ENCODE measurements at regions not wholly inside any gene's neighbourhood (a gene's known extent, or its start where the extent isn't known, plus 50 kb on each side); places are given as distances from the start of the nearest gene placed in this dataset.

DNA sequence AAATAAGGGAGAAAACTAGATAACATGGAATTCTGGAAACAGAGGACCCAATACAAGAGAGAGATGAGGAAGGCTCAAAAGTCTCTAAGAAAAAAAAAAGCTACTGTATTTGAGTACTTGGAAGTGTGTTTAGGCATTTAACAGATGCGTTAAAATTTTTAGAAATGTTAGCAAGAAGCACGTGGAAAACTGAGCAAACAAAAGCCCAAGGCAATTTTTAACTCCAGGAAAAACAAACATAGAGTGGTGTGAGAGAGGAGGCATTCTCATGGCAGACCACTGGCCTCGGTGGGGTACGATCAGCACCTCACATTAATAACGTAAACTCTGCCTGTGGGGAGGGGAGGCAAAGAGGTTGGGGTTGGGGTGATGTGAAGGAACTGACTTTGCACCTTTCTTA lies 321.4 kb downstream of the GADD45G start:
- H3K4me3 Mint-ChIP-seq: no peak overlapping the region
- intact Hi-C loops (cut with micrococcal nuclease): loop anchor here (5.0 kb wide), 1 partner anchor 41 kb away; no protein-coding TSS in a partner anchor
- H3K9me3 Mint-ChIP-seq: no peaks in the 10 kb centered on the region
- H3K4me1 Mint-ChIP-seq: peaks cover 41% of the 10 kb centered on the region
- H3K27me3 Mint-ChIP-seq: peaks cover 7% of the 10 kb centered on the region
- no peak for DNase-seq
- H3K27ac Mint-ChIP-seq: peak overlapping the region; percentile 61
- H3K36me3 Mint-ChIP-seq (ENCODE audit: low read depth): no peaks in the 10 kb centered on the region

DNA sequence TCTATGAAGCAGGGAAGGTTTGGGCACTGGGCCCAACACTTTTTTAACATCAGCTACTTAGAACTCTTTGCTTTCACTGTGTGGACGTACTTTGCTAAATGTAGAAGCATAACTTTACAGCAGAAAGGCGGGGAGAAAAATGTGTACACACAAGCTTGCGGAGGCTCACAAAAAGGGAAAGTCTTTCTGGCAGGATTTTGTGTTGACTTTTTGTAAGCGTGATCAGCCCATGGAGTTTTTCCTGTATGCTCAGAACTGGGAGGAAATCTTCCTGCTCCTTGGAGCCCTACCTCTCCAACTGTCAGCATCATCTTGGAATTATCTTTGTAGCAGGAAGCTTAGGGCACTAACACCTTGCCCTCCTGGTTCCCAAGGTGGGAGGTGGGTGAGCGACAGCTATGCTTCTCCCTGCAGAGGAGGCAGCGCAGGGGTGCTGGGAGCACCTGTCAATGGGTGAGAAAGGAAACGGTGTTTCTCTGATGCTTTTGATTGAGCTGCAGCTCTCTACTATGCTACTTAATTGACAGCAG lies 321.9 kb downstream of the GADD45G start:
- Mint-ChIP-seq H3K4me1 (peaks cover 41% of the 10 kb centered on the region), H3K4me3 (no peak overlapping the region), H3K27ac (no peak overlapping the region), H3K9me3 (no peaks in the 10 kb centered on the region), H3K27me3 (peaks cover 7% of the 10 kb centered on the region), H3K36me3 (ENCODE audit: low read depth) (no peaks in the 10 kb centered on the region)
- intact Hi-C loops (cut with micrococcal nuclease): loop anchor here (5.0 kb wide), 1 partner anchor 41 kb away; no protein-coding TSS in a partner anchor
- DNase-seq: no peak

DNA sequence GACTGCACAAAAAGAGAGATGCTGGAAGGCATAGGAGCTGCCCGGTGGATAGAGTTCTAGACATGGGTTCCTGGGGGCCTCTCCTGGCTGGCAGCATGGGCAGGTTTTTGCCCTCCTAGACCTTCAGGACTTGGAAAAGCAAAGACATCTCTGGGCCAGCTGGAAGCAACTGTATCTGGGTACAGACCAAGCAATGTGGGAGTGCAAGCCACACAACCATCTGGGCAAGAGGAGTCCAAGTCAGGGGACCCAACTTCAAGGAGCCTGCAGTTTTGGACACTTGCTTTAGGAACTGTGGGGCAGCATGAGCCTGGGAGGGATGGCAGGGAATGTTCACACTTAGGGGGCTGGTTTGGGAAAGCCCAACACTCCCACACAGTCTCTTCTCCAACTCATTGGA lies 323.3 kb downstream of the GADD45G start:
- no peak for DNase-seq
- Mint-ChIP-seq H3K27me3 (peaks cover 12% of the 10 kb centered on the region), H3K4me3 (no peak overlapping the region), H3K4me1 (peaks cover 34% of the 10 kb centered on the region), H3K36me3 (ENCODE audit: low read depth) (no peaks in the 10 kb centered on the region), H3K9me3 (no peaks in the 10 kb centered on the region), H3K27ac (no peak overlapping the region)
- intact Hi-C loops (cut with micrococcal nuclease): loop anchor here (5.0 kb wide), 1 partner anchor 39 kb away; no protein-coding TSS in a partner anchor

DNA sequence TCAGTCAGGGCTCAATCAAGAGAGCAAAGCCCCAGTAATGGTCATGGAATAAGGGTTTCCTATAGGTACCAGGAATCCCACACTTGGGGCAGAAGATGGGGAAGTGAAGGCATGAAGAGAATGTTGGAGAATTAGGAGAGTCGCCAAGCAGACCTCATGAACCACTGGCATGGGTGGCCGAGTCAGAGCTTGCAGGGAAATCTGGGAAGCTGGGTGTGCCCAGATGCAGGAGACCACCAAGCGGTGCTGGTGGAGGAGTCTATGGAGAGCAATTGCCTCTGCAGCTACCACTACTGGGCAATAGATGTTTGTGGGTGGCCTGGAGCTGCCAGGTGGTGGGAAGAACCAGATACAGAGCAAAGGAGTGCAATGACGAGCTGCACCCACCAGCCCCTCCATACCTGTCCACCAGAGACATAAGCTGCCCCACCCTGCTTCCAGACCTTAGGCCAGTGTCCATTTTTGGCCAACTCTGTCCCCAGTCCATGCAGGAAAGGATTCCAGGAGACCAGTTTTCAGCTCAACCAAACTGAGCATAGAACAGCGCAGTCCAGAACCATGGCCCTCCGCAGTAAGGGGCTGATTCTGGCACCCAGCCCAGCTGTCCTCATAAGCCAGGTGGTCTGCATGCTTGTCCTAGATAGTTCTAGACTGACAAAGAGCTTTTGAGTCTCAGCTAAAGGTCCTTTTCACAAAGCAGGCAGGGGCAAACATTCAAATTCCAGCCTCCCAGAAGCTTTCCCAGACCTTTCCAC lies 323.9 kb downstream of the GADD45G start:
- no peaks in the 10 kb centered on the region for H3K9me3 Mint-ChIP-seq
- intact Hi-C loops (cut with micrococcal nuclease): loop anchor here (5.0 kb wide), 1 partner anchor 39 kb away; no protein-coding TSS in a partner anchor
- no peak overlapping the region for H3K27ac Mint-ChIP-seq
- peaks cover 14% of the 10 kb centered on the region for H3K27me3 Mint-ChIP-seq
- H3K4me1 Mint-ChIP-seq: peaks cover 30% of the 10 kb centered on the region
- H3K36me3 Mint-ChIP-seq (ENCODE audit: low read depth): no peaks in the 10 kb centered on the region
- no peak overlapping the region for H3K4me3 Mint-ChIP-seq
- no peak for DNase-seq

DNA sequence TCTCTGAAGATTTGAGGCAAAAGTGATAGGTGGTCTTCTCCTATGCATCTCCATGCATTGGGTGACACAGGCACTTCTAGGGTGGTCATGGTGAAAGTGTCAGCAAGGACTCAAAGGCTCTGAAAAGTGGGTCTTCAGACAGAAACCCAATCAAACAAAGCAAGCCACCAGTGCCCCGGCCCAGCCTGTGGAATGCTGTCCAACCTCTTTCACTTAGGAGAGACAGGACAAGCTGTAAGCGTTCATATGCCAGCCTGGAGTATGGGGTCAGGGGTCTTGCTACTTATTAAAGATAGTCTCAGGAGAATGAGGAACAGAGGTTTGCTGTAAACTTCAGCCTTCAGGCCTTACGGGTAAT lies 324.5 kb downstream of the GADD45G start:
- Mint-ChIP-seq H3K9me3 (no peaks in the 10 kb centered on the region), H3K4me3 (no peak overlapping the region), H3K36me3 (ENCODE audit: low read depth) (no peaks in the 10 kb centered on the region), H3K4me1 (peaks cover 24% of the 10 kb centered on the region), H3K27me3 (peaks cover 14% of the 10 kb centered on the region), H3K27ac (no peak overlapping the region)
- DNase-seq: no peak
- intact Hi-C loops (cut with micrococcal nuclease): loop anchor here (5.0 kb wide), 1 partner anchor 38 kb away; no protein-coding TSS in a partner anchor

DNA sequence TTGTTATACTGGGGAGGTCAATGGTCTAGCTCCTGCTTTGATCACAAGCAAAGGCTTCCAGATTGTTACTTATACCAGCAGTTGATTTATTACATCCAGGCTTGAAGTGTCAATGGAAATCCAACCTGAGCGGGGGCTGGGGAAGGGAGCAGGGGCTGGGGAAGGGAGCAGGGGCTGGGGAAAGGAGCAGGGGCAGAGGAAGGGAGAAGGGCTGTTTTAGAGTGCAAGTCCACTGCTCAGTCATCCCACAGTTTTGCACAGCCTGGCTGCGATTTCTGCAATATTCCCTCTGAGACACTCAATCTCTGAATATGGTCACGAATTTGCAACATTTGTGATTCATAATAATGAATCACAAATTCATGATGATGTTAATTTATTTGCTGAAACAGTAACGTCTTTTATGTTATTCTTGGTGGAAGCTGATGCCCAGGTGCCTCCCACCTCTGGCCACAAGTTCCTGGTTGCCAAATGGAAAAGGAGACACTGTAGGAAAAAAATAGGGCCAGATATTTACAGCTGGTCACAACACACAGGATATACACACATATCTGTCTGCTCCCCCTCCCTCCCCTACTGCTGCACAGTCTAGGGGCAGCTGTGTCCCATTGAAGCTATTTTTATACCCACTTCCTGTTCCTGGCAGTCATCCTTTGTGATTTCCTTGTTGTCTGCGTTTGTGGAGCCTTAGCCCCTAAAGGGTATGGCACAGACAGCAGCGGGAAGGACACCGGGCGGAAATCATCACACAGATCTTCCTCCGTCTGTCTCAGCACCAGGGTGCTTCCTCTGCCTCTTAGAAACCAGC lies 325.1 kb downstream of the GADD45G start:
- no peak overlapping the region for H3K4me3 Mint-ChIP-seq
- intact Hi-C loops (cut with micrococcal nuclease): loop anchor here (5.0 kb wide), 1 partner anchor 37 kb away; no protein-coding TSS in a partner anchor
- no peak overlapping the region for H3K27ac Mint-ChIP-seq
- H3K9me3 Mint-ChIP-seq: no peaks in the 10 kb centered on the region
- H3K36me3 Mint-ChIP-seq (ENCODE audit: low read depth): no peaks in the 10 kb centered on the region
- peaks cover 16% of the 10 kb centered on the region for H3K27me3 Mint-ChIP-seq
- DNase-seq: no peak
- peaks cover 22% of the 10 kb centered on the region for H3K4me1 Mint-ChIP-seq

DNA sequence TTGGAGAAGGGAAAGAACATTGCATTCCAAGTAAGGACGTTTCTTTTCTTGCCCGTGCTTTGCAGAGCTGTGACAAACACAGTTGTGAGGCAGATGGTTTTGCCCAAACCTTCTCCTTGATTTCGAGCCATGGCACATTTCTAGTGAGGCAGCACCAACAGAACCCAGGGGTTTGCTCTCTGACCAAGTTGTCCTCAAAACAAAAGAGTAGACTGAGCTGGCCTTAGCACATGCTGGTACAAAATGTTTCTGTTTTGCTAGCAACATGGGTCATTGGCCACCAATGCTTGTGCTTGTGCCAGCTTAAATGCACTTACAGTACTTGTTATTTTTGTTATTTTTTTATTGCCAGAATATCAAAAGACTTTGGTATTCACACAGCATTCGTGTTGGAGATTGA lies 328.8 kb downstream of the GADD45G start:
- Mint-ChIP-seq H3K9me3 (no peaks in the 10 kb centered on the region), H3K4me1 (peaks cover 12% of the 10 kb centered on the region), H3K36me3 (ENCODE audit: low read depth) (no peaks in the 10 kb centered on the region), H3K27me3 (peaks cover 22% of the 10 kb centered on the region), H3K27ac (no peak overlapping the region), H3K4me3 (no peak overlapping the region)
- intact Hi-C loops (cut with micrococcal nuclease): no loop called here
- no peak for DNase-seq

DNA sequence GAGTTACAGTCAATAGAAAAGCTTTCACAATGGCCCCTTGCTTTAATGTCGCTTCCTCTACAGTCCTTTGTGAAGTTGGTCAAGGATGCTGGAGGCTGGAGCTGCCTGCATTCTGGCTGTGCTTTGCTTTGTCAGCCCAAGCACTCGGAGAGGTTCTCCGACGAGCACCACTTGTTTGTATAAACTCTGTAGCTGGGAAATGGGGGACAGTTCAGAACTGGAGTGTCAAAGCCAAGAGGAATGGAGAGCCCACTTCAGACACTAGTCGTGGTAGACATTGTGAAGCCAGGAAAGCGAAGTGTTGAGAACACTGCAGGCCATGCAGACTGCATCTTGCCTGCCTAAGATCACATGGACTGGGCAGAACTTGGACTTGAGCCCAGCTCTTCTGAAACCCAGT lies 330.3 kb downstream of the GADD45G start:
- H3K4me3 Mint-ChIP-seq: no peak overlapping the region
- H3K36me3 Mint-ChIP-seq (ENCODE audit: low read depth): no peaks in the 10 kb centered on the region
- intact Hi-C loops (cut with micrococcal nuclease): no loop called here
- H3K27ac Mint-ChIP-seq: no peak overlapping the region
- peaks cover 35% of the 10 kb centered on the region for H3K27me3 Mint-ChIP-seq
- DNase-seq: no peak
- H3K4me1 Mint-ChIP-seq: peaks cover 13% of the 10 kb centered on the region
- no peaks in the 10 kb centered on the region for H3K9me3 Mint-ChIP-seq

DNA sequence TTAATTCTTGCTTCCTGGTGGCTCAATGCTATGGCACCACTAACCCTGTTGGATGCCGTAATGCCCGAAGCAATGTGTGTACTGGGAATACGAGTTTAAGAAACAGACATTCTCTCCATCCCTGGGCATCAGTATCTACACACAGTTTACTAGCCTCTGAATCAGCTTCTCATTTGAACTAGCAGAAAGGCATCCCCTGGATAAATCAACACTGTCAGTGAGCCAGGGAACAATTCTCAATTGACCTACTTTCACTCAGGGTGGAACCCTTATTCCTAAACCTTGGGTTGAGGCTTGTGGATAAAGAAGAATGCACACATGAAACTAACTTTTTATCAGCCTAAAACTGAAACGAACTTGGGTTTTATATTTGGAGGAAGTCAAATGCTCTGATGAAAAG lies 331.0 kb downstream of the GADD45G start:
- H3K4me3 Mint-ChIP-seq: no peak overlapping the region
- intact Hi-C loops (cut with micrococcal nuclease): no loop called here
- H3K27me3 Mint-ChIP-seq: peaks cover 35% of the 10 kb centered on the region
- no peak overlapping the region for H3K27ac Mint-ChIP-seq
- peaks cover 8% of the 10 kb centered on the region for H3K4me1 Mint-ChIP-seq
- H3K36me3 Mint-ChIP-seq (ENCODE audit: low read depth): no peaks in the 10 kb centered on the region
- H3K9me3 Mint-ChIP-seq: no peaks in the 10 kb centered on the region
- DNase-seq: no peak

DNA sequence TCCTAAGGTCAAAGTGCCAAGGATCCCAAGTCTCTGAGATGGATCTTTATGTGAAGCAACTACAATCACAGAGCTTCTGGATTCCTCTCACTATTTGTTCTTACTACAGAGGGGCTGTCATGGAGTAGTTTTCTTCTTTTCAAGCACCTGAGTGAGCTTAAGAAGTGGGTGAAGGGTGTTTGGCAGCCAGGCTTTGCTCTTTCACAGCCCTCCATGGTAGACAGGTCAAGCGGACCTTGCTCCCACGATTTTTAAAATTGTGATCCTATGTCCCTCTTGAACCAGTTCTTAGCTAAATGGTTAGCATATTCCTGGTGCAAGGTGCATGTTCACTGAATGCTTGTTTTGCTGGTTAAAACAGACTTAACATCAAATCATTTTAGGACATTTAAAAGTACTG lies 332.2 kb downstream of the GADD45G start:
- intact Hi-C loops (cut with micrococcal nuclease): no loop called here
- no peak for DNase-seq
- Mint-ChIP-seq H3K27ac (no peak overlapping the region), H3K36me3 (ENCODE audit: low read depth) (no peaks in the 10 kb centered on the region), H3K9me3 (no peaks in the 10 kb centered on the region), H3K4me3 (no peak overlapping the region), H3K27me3 (peaks cover 35% of the 10 kb centered on the region), H3K4me1 (peaks cover 13% of the 10 kb centered on the region)

DNA sequence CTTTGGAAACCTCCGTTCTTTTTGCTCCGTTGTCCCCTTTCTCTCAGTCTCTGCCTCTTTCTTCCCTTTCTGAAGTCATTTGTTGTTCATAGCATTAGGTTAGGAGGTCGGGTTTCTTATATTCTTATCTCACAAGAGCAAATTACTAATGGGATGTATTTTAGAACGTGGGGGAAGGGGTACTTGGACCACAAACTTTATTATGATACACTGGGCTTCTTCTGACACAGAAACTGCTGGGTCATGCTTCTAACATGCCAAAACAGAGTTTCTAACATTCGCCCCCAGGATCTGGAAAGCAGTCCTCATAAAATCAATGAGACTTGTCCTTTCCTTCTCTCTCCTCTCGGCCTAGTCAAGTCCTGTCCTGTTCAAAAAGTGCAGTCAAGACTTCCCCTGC lies 334.4 kb downstream of the GADD45G start:
- Mint-ChIP-seq H3K36me3 (ENCODE audit: low read depth) (no peaks in the 10 kb centered on the region), H3K4me1 (peaks cover 15% of the 10 kb centered on the region), H3K9me3 (no peaks in the 10 kb centered on the region), H3K4me3 (no peak overlapping the region), H3K27ac (no peak overlapping the region), H3K27me3 (peaks cover 31% of the 10 kb centered on the region)
- no peak for DNase-seq
- intact Hi-C loops (cut with micrococcal nuclease): no loop called here

DNA sequence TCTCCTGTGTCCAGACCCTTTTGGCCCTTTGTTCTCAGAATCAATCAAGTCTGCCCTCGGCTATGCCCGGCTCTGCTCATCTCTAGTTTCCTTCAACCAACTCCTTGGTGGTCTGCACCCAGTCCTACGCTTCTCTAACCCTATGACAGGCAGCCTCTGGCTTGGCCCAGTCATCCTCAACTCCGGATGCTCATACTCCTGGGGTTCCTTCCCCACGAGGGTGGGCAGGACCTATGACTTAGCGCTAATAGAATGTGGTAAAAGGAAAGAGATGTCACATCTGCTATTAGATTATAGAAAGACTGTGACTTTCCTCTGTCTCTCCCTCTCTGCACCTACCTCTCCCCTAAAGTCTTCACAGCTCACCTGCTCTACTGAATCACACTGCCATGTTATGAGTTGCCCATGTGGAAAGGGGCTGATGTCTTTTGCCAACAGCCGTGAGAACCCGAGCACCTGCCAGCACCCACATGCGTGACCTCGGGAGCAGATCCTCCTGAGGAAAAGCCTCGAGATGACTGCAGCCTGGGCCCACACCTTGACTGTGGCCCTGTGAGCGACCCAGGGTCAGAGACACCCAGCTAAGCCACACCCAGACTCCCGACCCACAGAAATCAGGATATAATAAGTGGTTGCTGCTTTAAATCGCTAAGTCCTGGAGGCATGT lies 334.9 kb downstream of the GADD45G start:
- H3K27me3 Mint-ChIP-seq: peaks cover 33% of the 10 kb centered on the region
- no peaks in the 10 kb centered on the region for H3K9me3 Mint-ChIP-seq

DNA sequence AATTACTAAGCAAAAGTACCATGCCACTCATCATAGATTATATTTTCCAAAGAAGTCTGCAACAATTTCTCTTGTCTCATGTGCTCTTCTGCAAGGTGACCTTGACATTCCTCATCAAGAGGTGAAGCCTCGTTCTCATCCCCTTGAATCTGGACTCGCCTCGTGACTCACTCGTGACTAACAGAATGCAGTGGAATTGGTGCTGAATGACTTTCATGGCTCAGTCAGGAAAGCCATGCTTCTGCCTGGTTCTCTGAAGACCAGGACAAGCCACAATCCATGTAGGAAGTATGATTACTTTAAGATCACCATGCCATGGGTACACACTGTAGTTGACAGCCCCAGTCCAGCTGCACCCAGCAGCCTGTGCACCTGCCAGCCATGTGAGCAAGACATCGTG lies 335.8 kb downstream of the GADD45G start:
- Mint-ChIP-seq H3K36me3 (ENCODE audit: low read depth) (no peaks in the 10 kb centered on the region), H3K4me3 (no peak overlapping the region), H3K4me1 (peaks cover 15% of the 10 kb centered on the region), H3K9me3 (no peaks in the 10 kb centered on the region), H3K27ac (no peak overlapping the region), H3K27me3 (peaks cover 31% of the 10 kb centered on the region)
- intact Hi-C loops (cut with micrococcal nuclease): loop anchor here (2.0 kb wide), 1 partner anchor 16 kb away; no protein-coding TSS in a partner anchor
- DNase-seq: no peak

More for the DNA sequence above, 334.9 kb downstream of the GADD45G start:
- H3K4me3 Mint-ChIP-seq: no peak overlapping the region
- H3K36me3 Mint-ChIP-seq (ENCODE audit: low read depth): no peaks in the 10 kb centered on the region
- H3K4me1 Mint-ChIP-seq: peaks cover 15% of the 10 kb centered on the region
- H3K27ac Mint-ChIP-seq: no peak overlapping the region
- intact Hi-C loops (cut with micrococcal nuclease): loop anchor here (2.0 kb wide), 1 partner anchor 15 kb away; no protein-coding TSS in a partner anchor
- DNase-seq: no peak
